GM12878 (cell line): ENCODE measurements at regions not wholly inside any gene's neighbourhood (a gene's known extent, or its start where the extent isn't known, plus 50 kb on each side); places are given as distances from the start of the nearest gene placed in this dataset.
"Not testable (repeated sequence)": the region's sequence is repeated elsewhere in the genome, so short reads cannot be mapped to it uniquely, and the experiment has no call there.

Source experiments
- POLR2AphosphoS5 ChIP-seq: IDR thresholded peaks from 2 replicates; pipeline ENCODE4 v1.6.1; 2011; ENCODE audit warnings: mild to moderate bottlenecking, low read length, inconsistent platforms
- TF ChIP-seq, protein P1 (sequence below): fragments of 450-650 bp; IDR thresholded peaks from 2 replicates; pipeline ENCODE4 v1.6.1; 2017; ENCODE audit warnings: mild to moderate bottlenecking

DNA sequence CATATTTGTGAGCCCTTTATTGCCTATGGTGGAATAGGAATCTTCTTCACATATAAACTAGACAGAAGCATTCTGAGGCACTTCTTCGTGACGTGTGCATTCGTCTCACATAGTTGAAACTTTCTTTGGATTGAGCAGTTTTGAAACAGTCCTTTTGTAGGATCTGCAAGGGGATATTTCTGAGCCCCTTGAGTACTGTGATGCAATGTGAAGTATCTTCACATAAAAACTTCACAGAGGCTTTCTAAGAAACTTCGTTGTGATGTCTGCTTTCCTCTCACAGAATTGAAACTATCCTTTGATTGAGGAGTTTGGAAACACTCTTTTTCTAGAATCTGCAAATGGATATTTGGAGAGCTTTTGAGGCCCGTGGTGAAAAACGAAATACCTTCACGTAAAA lies 3030.3 kb downstream of the TUBA3C start:
- TF ChIP-seq POLR2AphosphoS5, result not testable (repeated sequence)
- TF ChIP-seq, protein P1, sequence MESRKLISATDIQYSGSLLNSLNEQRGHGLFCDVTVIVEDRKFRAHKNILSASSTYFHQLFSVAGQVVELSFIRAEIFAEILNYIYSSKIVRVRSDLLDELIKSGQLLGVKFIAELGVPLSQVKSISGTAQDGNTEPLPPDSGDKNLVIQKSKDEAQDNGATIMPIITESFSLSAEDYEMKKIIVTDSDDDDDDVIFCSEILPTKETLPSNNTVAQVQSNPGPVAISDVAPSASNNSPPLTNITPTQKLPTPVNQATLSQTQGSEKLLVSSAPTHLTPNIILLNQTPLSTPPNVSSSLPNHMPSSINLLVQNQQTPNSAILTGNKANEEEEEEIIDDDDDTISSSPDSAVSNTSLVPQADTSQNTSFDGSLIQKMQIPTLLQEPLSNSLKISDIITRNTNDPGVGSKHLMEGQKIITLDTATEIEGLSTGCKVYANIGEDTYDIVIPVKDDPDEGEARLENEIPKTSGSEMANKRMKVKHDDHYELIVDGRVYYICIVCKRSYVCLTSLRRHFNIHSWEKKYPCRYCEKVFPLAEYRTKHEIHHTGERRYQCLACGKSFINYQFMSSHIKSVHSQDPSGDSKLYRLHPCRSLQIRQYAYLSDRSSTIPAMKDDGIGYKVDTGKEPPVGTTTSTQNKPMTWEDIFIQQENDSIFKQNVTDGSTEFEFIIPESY, result not testable (repeated sequence)
